Kidney epithelial cell (primary cell): ENCODE measurements at regions not wholly inside any gene's neighbourhood (a gene's known extent, or its start where the extent isn't known, plus 50 kb on each side); places are given as distances from the start of the nearest gene placed in this dataset.

ENCODE experiments used
- DNase-seq: peaks from one replicate; pipeline ENCODE4 v3.0.0-alpha.2; 2010; ENCODE audit warnings: low read depth
- H3K27me3 ChIP-seq: 2 replicates; pipeline ENCODE4 v1.6.0; 2011; ENCODE audit warnings: low read length; ENCODE audit not compliant: control insufficient read depth, insufficient read depth
- H3K36me3 ChIP-seq: 2 replicates; pipeline ENCODE4 v1.5.1; 2011; ENCODE audit warnings: low read length; ENCODE audit not compliant: control insufficient read depth, insufficient read depth
- H3K4me3 ChIP-seq: 2 replicates; pipeline ENCODE4 v1.5.1; 2011; ENCODE audit warnings: low read depth, mild to moderate bottlenecking, control low read depth, low read length
- TF ChIP-seq, protein P1 (sequence below): IDR thresholded peaks from 2 replicates; pipeline ENCODE4 v1.5.1; 2011; ENCODE audit warnings: mild to moderate bottlenecking, moderate library complexity, low read length, control low read depth, inconsistent platforms; ENCODE audit not compliant: insufficient read depth, poor library complexity, severe bottlenecking

DNA sequence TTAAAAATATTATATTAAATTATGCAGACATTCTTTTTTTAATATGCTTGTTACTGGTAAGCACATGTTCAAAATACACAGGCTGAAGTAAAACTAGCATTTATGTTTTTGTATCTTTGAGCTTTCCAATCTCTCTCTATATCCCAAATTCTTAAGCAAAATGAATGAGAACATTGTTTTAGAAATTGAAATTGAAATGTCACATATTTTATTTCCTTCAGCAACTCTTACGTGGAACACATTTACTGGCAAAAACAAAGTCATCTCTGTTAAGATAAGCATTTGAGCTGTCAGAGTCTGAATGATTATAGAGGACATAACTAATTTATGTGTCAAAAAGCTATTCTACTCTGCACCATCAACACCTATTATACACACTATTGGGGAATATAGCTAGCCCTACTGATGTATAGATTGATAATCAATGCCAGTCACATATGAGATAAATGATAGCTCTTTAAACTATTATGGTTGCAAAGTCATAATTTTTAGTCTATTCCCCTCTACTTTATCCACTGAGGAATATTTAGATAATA, 535.4 kb upstream of the BCHE start:
- TF ChIP-seq, protein P1, sequence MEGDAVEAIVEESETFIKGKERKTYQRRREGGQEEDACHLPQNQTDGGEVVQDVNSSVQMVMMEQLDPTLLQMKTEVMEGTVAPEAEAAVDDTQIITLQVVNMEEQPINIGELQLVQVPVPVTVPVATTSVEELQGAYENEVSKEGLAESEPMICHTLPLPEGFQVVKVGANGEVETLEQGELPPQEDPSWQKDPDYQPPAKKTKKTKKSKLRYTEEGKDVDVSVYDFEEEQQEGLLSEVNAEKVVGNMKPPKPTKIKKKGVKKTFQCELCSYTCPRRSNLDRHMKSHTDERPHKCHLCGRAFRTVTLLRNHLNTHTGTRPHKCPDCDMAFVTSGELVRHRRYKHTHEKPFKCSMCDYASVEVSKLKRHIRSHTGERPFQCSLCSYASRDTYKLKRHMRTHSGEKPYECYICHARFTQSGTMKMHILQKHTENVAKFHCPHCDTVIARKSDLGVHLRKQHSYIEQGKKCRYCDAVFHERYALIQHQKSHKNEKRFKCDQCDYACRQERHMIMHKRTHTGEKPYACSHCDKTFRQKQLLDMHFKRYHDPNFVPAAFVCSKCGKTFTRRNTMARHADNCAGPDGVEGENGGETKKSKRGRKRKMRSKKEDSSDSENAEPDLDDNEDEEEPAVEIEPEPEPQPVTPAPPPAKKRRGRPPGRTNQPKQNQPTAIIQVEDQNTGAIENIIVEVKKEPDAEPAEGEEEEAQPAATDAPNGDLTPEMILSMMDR = no peak
- H3K4me3 ChIP-seq = no peak overlapping the region
- no peak for DNase-seq
- H3K36me3 ChIP-seq = no peaks in the 10 kb centered on the region
- H3K27me3 ChIP-seq = no peaks in the 10 kb centered on the region

DNA sequence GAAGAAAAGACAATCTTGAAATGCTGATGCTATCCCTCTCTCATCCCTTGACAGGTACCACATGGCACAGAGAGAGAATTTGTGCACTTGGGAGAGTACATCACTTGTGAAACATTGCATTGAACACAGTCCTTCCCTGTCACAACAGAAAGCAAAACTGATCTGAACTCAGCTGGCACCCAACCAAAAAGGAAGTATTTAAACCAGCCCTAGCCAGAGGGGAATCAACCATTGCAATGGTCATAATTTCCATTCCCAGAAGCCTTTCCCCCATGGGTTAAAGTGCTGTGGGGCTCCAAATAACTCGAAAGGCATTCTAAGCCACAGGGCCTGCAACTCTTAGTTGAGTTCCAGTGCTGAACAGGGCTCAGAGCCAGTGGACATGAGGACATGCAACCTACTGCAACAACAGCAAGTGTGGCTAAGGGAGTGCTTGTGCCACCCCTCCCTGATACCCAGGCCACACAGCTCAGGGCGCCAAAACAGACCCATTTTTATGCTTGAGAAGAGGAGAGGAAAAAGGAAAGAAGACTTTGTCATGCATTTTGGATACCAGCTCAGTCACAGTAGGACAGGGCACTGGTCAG, 530.8 kb upstream of the BCHE start:
- DNase-seq = no peak
- TF ChIP-seq, protein P1 = no peak
- Histone ChIP-seq H3K36me3 (no peaks in the 10 kb centered on the region), H3K27me3 (no peaks in the 10 kb centered on the region), H3K4me3 (no peak overlapping the region)

DNA sequence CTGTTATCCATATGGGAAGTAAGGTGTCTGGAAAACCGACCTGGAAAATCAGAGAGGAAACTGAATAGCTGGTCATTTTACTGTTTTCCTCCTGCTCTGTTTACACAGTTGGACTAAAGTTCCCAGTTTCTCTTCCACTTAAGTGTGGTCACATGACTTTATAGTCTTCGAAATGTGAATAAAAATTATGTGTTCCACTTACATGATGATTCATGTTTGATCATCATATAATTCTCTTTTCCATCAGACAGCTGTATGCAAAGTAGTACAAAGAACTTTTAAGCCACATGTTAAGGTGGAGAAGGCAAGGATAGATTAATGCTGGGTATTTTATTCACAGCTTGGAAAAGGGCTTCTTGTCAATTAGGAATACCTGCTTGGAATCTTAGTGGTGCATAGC, 525.5 kb upstream of the BCHE start:
- no peaks in the 10 kb centered on the region for H3K27me3 ChIP-seq
- no peaks in the 10 kb centered on the region for H3K36me3 ChIP-seq
- no peak overlapping the region for H3K4me3 ChIP-seq
- TF ChIP-seq, protein P1 = no peak
- no peak for DNase-seq

DNA sequence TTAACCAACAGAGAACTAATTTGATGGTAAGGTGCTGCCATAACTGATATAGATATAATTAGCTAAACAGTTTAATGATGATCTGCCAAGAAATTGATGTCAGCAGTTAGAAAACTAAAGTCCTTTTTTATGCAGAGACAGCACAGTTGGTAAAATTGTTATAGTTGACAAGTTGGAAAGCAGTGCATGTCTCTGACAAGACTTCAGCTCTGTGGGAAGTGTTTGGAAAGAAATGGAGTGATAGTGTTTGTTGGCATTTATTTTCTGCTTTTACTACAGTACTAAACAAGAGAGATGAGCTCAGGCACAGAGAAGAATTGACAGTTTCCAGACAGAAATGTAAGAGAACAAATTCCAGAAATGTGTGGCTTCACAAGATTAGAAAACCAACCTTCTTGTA, 523.5 kb upstream of the BCHE start:
- TF ChIP-seq, protein P1 = no peak
- Histone ChIP-seq H3K4me3 (no peak overlapping the region), H3K27me3 (no peaks in the 10 kb centered on the region), H3K36me3 (no peaks in the 10 kb centered on the region)
- no peak for DNase-seq

DNA sequence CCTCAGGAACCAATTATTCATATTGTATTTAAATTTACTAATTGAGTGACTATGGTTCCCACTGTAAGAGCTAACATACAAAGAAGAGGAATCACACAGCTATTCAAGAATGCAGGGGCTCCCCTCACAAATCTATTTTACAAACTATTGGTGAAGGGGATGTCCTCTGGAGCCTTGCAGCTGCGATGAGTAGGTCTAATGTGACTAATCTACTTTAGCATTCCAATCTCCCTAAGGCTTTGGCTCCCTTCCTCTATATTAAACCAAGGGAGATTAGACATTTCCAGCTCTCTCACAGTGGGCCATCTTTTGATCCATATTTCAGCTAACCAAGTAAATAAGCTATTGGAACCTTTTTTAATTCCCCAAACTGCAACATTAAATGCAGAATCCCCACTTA, 514.2 kb upstream of the BCHE start:
- H3K27me3 ChIP-seq = no peaks in the 10 kb centered on the region

More for the DNA sequence above, 514.2 kb upstream of the BCHE start:
- DNase-seq = no peak
- TF ChIP-seq, protein P1 = no peak
- Histone ChIP-seq H3K4me3 (no peak overlapping the region), H3K36me3 (no peaks in the 10 kb centered on the region)
